IMR-90 (cell line): ENCODE measurements at regions not wholly inside any gene's neighbourhood (a gene's known extent, or its start where the extent isn't known, plus 50 kb on each side); places are given as distances from the start of the nearest gene placed in this dataset.

Experiments
- MAFK ChIP-seq: IDR thresholded peaks from 2 replicates; pipeline ENCODE4 v1.6.1; 2012; ENCODE audit warnings: low read depth, low read length, improper control_type of control experiment
- POLR2A ChIP-seq: IDR thresholded peaks from 2 replicates; pipeline ENCODE4 v1.6.1; 2012; ENCODE audit warnings: mild to moderate bottlenecking, low read depth, low read length
- RCOR1 ChIP-seq: IDR thresholded peaks from 2 replicates; pipeline ENCODE4 v1.6.1; 2012; ENCODE audit warnings: mild to moderate bottlenecking, low read length, improper control_type of control experiment; ENCODE audit not compliant: insufficient replicate concordance
- TF ChIP-seq, protein P1 (sequence below): conservative IDR thresholded peaks from 2 replicates; pipeline ENCODE4 v1.5.1; 2012; ENCODE audit warnings: mild to moderate bottlenecking, low read depth, low read length, improper control_type of control experiment

DNA sequence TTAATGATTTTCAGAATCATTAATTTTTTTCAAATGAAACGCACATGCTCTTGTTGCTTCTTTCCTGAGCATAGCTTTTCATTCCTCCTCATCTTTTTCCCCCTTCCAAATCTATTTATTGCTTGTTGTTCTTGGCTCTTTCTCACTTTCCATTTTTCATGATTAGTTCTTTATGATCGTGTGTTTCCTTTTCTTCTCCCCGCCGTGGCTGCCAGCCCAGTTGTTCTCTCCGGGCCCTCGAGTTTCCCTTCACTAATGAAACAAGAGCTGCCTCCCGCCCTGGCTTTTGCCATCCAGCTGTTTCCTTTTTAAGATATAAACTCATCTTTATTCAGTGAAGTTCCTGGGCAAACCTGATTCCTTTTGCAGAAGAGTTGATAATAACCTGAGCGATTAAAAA, 170.2 kb upstream of the NR2F2 start:
- TF ChIP-seq, protein P1, sequence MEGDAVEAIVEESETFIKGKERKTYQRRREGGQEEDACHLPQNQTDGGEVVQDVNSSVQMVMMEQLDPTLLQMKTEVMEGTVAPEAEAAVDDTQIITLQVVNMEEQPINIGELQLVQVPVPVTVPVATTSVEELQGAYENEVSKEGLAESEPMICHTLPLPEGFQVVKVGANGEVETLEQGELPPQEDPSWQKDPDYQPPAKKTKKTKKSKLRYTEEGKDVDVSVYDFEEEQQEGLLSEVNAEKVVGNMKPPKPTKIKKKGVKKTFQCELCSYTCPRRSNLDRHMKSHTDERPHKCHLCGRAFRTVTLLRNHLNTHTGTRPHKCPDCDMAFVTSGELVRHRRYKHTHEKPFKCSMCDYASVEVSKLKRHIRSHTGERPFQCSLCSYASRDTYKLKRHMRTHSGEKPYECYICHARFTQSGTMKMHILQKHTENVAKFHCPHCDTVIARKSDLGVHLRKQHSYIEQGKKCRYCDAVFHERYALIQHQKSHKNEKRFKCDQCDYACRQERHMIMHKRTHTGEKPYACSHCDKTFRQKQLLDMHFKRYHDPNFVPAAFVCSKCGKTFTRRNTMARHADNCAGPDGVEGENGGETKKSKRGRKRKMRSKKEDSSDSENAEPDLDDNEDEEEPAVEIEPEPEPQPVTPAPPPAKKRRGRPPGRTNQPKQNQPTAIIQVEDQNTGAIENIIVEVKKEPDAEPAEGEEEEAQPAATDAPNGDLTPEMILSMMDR: no peak
- TF ChIP-seq MAFK: no peak
- no peak for TF ChIP-seq POLR2A
- no peak for TF ChIP-seq RCOR1
